ENCODE measurements at regions not wholly inside any gene's neighbourhood (a gene's known extent, or its start where the extent isn't known, plus 50 kb on each side); places are given as distances from the start of the nearest gene placed in this dataset.

GRCh38 chr12:5189173-5189572 is 145.5 kb downstream of the KCNA5 start:
- H3K4me2 ChIP-seq = no peak overlapping the region
- peaks cover 3% of the 10 kb centered on the region for H3K4me1 Mint-ChIP-seq
- H3K9me3 ChIP-seq (ENCODE audit: low read depth) = no peaks in the 10 kb centered on the region
- no peak overlapping the region for H3K27ac Mint-ChIP-seq
- peaks cover 3% of the 10 kb centered on the region for H3K4me1 ChIP-seq
- H4K20me1 ChIP-seq (ENCODE audit: low read depth) = no peaks in the 10 kb centered on the region
- no peak overlapping the region for H3K4me3 ChIP-seq
- no peaks in the 10 kb centered on the region for H3F3A ChIP-seq (ENCODE audit: low read depth)
- no peaks in the 10 kb centered on the region for H3K27me3 Mint-ChIP-seq (ENCODE audit: insufficient read depth, low read depth)
- no peak overlapping the region for H3K4me3 Mint-ChIP-seq
- no peak overlapping the region for H3K9ac ChIP-seq
- no peak overlapping the region for H2AFZ ChIP-seq (replicated peaks)
- no peak for DNase-seq (ENCODE audit: low spot score)
- no peaks in the 10 kb centered on the region for H3K36me3 Mint-ChIP-seq
- no peaks in the 10 kb centered on the region for H3K36me3 ChIP-seq
- H3K79me2 ChIP-seq (ENCODE audit: low read depth) = no peaks in the 10 kb centered on the region
- no peaks in the 10 kb centered on the region for H3K27me3 ChIP-seq
- no peaks in the 10 kb centered on the region for H3K9me3 Mint-ChIP-seq
- no peak overlapping the region for H3K27ac ChIP-seq
- TF ChIP-seq CTCF (IDR thresholded peaks at IDR 0.05) (no peak), EZH2phosphoT487 (IDR thresholded peaks at IDR 0.05) (no peak), EZH2 (IDR thresholded peaks at IDR 0.05) (no peak)

GRCh38 chr12:5191803-5192538 is 148.3 kb downstream of the KCNA5 start:
- no peak overlapping the region for H3K27ac ChIP-seq
- no peaks in the 10 kb centered on the region for H3F3A ChIP-seq (ENCODE audit: low read depth)
- no peaks in the 10 kb centered on the region for H3K79me2 ChIP-seq (ENCODE audit: low read depth)
- H4K20me1 ChIP-seq (ENCODE audit: low read depth) = no peaks in the 10 kb centered on the region
- peaks cover 5% of the 10 kb centered on the region for H3K4me1 ChIP-seq
- no peak for DNase-seq (ENCODE audit: low spot score)
- H3K27me3 ChIP-seq = no peaks in the 10 kb centered on the region
- no peak overlapping the region for H3K4me2 ChIP-seq
- peaks cover 3% of the 10 kb centered on the region for H3K4me1 Mint-ChIP-seq
- H3K27ac Mint-ChIP-seq = no peak overlapping the region
- no peaks in the 10 kb centered on the region for H3K9me3 ChIP-seq (ENCODE audit: low read depth)
- no peak overlapping the region for H3K9ac ChIP-seq
- no peaks in the 10 kb centered on the region for H3K36me3 Mint-ChIP-seq
- no peak overlapping the region for H3K4me3 Mint-ChIP-seq
- no peak overlapping the region for H2AFZ ChIP-seq (replicated peaks)
- H3K9me3 Mint-ChIP-seq = no peaks in the 10 kb centered on the region
- TF ChIP-seq EZH2phosphoT487 (IDR thresholded peaks at IDR 0.05) = no peak
- H3K4me3 ChIP-seq = no peak overlapping the region
- no peaks in the 10 kb centered on the region for H3K27me3 Mint-ChIP-seq (ENCODE audit: insufficient read depth, low read depth)
- H3K36me3 ChIP-seq = no peaks in the 10 kb centered on the region

GRCh38 chr12:5192726-5193125 is 149.0 kb downstream of the KCNA5 start:
- no peaks in the 10 kb centered on the region for H3K27me3 ChIP-seq
- no peak overlapping the region for H3K4me3 ChIP-seq
- Mint-ChIP-seq H3K9me3 (no peaks in the 10 kb centered on the region), H3K4me1 (peaks cover 3% of the 10 kb centered on the region), H3K27me3 (ENCODE audit: insufficient read depth, low read depth) (no peaks in the 10 kb centered on the region), H3K36me3 (no peaks in the 10 kb centered on the region), H3K27ac (no peak overlapping the region), H3K4me3 (no peak overlapping the region)
- no peaks in the 10 kb centered on the region for H3K9me3 ChIP-seq (ENCODE audit: low read depth)
- no peak overlapping the region for H3K4me2 ChIP-seq
- no peak overlapping the region for H3K9ac ChIP-seq
- H3K36me3 ChIP-seq = no peaks in the 10 kb centered on the region
- no peaks in the 10 kb centered on the region for H4K20me1 ChIP-seq (ENCODE audit: low read depth)
- TF ChIP-seq EZH2 (IDR thresholded peaks at IDR 0.05) (no peak), CTCF (IDR thresholded peaks at IDR 0.05) (no peak), EZH2phosphoT487 (IDR thresholded peaks at IDR 0.05) (no peak)
- H3K79me2 ChIP-seq (ENCODE audit: low read depth) = no peaks in the 10 kb centered on the region
- no peaks in the 10 kb centered on the region for H3F3A ChIP-seq (ENCODE audit: low read depth)
- H3K27ac ChIP-seq = no peak overlapping the region
- DNase-seq (ENCODE audit: low spot score) = no peak
- peaks cover 2% of the 10 kb centered on the region for H3K4me1 ChIP-seq
- no peak overlapping the region for H2AFZ ChIP-seq (replicated peaks)

GRCh38 chr12:5194306-5194705 is 150.6 kb downstream of the KCNA5 start:
- Mint-ChIP-seq H3K36me3 (no peaks in the 10 kb centered on the region), H3K4me1 (peaks cover 3% of the 10 kb centered on the region), H3K4me3 (no peak overlapping the region), H3K27ac (no peak overlapping the region), H3K27me3 (ENCODE audit: insufficient read depth, low read depth) (no peaks in the 10 kb centered on the region), H3K9me3 (no peaks in the 10 kb centered on the region)
- H3K4me3 ChIP-seq = no peak overlapping the region
- no peaks in the 10 kb centered on the region for H3K79me2 ChIP-seq (ENCODE audit: low read depth)
- H3K36me3 ChIP-seq = no peaks in the 10 kb centered on the region
- H3F3A ChIP-seq (ENCODE audit: low read depth) = no peaks in the 10 kb centered on the region
- H2AFZ ChIP-seq (replicated peaks) = no peak overlapping the region
- no peak for DNase-seq (ENCODE audit: low spot score)
- no peak overlapping the region for H3K4me2 ChIP-seq
- no peak overlapping the region for H3K27ac ChIP-seq
- H3K4me1 ChIP-seq = peaks cover 2% of the 10 kb centered on the region
- TF ChIP-seq EZH2phosphoT487 (IDR thresholded peaks at IDR 0.05) (no peak), EZH2 (IDR thresholded peaks at IDR 0.05) (no peak), CTCF (IDR thresholded peaks at IDR 0.05) (no peak)
- no peaks in the 10 kb centered on the region for H4K20me1 ChIP-seq (ENCODE audit: low read depth)
- no peaks in the 10 kb centered on the region for H3K9me3 ChIP-seq (ENCODE audit: low read depth)
- H3K9ac ChIP-seq = no peak overlapping the region
- H3K27me3 ChIP-seq = no peaks in the 10 kb centered on the region
